Stimulated activated CD4-positive, alpha-beta T cell treated with anti-CD3 and anti-CD28 coated beads, TNF-alpha, amount 100 ng/mL, for 48 hours (primary cell): ENCODE measurements at regions not wholly inside any gene's neighbourhood (a gene's known extent, or its start where the extent isn't known, plus 50 kb on each side); places are given as distances from the start of the nearest gene placed in this dataset.
"Not testable (repeated sequence)": the region's sequence is repeated elsewhere in the genome, so short reads cannot be mapped to it uniquely, and the experiment has no call there.

Experiments used
- DNase-seq, 3 donors: peaks; one replicate each; pipeline ENCODE4 v3.0.0-alpha.2; 2020; ENCODE audit warnings: low read depth in 3 of 3

DNA sequence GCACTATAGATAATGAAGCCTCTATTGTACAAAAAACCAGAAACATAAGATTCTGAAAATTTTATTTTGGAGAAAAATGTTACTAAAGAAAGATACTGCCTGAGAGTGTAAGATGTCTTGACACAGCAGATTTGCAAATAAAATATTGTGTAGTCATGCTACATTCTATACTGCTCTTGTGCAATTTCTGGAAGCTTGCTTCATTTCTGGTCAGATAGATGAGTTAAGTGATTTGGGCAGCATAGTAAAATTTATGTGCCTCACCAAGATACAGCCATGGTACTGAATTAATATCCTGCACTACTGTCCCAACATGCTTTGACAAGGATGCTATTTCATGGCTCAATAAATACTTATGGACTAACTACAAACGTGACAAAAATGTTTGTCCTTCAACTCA, 55.1 kb upstream of the STARD13 start:
- no peak for DNase-seq

DNA sequence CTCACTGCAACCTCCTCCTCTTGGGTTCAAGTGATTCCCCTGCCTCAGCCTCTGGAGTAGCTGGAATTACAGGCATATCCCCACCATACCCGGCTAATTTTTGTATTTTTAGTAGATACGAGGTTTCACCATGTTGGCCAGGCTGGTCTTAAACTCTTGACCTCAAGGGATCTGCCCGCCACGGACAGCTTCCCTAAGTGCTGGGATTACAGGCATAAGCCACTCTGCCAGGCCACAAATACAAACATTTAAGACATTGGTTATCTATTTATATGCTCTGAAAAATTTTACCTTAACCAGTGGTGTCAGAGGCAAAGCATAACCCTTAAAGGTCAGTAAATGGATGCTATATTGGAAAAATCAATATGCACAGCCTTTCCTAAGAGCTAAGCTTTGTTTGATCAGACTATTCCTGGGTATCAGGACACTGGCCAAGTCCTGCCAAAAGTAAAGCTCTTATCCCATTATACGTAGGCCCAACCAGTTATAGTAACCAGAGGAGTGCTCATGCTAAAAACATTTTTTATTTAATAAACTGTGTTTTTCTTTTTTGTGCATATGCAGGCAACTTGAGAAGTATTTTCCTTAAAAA, 56.4 kb upstream of the STARD13 start:
- DNase-seq, result no peak

DNA sequence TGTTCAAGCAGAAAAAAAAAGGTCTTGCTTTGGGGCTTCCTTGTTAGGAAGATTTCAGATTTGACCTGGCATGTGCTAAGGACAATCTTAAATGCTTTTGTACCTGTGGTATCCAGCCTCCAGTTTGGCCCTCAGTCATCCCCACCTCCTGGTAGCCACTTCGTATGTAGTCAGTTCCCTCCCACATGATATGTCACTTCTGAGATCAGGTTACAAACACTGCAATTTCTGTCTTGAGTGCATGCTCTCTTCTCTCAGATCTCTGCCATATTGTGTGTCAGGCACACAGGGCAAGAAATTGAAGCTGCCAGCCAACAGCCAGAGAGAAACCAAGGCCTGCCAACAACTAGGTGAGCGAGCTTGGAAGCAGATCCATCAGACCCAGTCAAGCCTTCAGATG, 60.3 kb upstream of the STARD13 start:
- no peak for DNase-seq

DNA sequence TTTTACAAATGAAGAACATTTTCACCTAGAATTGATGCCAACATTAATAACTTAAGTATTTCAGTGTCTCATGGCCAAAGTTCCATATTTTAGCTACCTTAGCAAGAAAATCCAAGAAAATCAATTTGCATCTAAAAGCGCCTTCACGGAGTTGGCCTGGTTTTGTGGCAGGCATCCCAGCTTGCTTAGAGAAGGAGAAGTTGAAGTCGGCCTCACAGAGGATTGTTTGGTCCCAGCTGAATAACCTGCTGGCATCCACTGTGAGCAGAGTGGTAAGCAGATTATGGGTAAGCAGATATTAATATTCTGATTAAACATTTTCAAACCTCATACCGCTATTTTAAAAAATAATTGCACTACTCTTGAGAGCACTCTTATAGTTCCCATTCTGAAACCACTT, 62.3 kb upstream of the STARD13 start:
- DNase-seq, result no peak

DNA sequence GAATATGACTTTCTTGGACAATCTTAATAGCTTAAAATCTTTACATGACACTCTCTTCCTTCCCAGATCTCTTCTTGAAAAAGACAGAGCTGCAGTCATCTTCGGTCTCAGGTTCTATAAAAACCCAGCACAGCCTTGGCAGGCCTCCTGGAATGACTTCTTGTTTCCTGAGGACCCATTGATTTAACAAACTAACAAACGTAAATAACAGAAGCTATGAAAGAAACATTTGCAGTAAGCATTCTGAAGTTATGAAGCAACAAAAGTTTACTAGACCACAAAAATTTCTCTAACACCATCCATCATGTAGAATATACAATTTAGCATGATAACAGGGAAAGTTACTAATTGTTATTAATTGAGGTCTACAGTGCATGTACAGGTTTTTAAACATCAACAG, 62.8 kb upstream of the STARD13 start:
- no peak for DNase-seq

DNA sequence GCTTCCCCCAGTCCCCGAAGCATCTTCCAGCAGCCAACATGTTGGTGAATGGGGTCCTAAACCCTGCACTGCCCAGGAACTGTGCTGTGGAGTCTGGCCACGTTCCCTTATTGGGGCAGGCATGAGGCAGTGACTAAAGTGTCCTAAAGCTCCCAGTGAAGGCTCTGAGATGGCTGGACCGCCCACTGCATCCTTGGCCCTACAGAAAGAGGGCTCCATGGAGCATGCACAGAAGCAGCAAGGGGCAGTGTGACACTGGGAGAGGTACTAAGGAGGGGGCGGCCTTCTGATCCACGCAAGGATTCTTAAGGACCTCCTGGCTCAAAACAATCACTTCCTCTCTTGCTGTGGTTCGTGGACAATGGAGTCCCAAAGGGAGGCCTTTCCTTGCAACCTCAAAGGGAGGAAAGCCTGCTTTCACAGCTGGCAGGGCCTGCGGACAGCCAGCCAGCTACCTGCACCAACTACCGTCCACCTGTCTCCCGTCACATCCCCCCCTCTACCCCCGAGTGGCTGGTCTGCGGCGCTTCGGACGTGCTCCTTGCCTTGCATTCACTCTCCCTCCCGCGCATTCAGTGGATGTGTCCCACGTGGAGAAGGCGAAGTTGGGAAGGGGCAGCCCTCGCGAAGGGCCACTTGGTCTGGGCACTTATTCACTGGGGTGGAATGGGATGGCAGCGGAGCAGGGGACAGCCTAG, 63.9 kb upstream of the STARD13 start:
- no peak for DNase-seq

DNA sequence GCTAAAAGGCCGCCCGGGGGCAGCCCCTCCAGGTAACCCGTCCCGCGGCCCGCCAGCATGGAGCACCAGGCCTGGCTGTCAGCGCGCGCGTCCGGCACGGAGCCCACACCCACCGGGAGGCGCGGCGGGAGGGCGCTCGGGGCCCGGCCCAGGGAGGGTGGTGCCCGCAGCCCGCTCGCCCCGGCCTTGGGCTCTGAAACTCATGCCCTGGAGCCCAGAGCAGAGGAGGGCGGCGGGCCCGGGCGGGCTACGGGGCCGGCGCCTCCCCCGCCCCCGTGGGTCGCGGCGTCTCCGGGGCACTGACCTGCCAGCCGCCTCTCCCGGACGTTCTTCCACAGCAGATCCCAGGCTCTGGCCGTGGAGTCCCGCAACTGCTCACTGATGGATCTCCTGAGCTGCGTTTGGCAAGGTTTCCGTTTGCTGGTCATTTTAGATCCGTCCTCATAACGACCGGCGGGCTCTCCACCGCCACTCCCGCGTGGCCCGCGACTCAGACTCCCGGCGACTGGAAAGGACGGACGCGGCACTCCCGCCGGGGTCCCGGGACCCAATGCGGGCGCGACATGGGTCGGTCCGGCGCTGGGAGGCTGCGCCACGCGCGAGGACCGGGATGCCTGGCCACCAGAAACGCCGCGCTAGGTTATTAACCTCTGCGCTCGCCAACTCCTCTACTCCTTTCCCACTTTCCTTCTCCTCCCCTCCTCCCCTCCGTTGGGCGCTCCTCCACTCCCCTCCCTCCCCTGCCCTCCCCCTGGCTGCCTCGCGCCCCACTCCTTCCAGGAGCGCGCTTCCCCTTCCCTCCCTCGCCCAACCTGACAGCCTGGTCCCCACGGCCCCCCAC, 64.7 kb upstream of the STARD13 start:
- no peak for DNase-seq

DNA sequence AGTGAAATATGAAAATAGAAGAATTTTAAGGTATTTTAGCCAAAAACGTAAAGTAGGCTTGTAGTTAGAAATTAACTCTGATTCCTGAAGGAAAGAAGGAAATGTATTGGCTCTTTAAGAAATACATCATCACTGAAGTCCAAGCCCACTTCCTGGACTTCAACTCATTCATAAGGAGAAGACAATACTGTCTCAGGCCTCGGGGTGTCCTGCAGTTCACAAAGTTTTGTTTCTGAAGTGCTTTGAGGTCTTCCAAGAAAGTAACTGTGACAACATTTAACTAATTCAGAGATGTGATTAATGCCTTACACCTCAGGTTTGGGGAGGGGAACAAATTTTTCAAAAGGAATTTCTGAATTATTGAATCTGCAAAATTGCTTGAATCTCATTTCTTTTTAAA, 65.8 kb upstream of the STARD13 start:
- no peak for DNase-seq

DNA sequence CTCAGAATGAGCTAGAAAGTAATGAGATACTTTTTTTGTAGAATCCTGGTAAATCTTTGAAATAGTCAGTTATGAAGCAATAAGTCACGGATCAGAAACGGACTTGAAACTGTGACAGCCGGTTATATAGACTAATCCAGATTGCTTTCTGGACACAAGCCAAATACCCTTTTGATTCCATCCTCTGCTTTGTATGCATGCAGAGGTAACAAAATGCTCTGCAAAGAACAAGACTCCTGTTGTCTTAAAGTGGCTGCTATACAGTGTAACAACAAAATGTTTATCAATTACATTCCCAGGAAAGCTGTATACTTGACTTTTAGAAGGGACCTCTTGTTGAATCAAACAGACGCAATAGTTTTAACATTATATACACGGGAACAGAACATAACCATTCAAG, 66.5 kb upstream of the STARD13 start:
- no peak for DNase-seq

DNA sequence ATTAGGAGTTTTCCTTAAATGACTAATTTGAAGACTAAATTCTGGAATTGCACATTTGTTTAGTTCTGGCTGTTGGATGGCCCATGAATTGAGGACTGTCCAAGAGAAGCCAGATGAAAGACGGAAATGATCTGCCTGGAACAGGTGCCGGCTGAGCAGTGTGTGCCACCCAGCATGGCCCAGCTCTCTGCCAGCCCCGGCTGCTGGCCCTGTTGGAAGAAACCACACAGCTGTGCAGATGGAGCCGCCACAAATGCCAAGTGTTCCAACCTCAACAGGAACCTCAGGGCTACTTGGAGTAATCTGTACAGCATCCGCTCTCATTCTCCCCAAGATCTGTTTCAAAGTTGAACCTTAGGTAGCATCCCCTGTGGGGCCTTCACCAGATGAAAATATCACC, 67.0 kb upstream of the STARD13 start:
- no peak for DNase-seq

DNA sequence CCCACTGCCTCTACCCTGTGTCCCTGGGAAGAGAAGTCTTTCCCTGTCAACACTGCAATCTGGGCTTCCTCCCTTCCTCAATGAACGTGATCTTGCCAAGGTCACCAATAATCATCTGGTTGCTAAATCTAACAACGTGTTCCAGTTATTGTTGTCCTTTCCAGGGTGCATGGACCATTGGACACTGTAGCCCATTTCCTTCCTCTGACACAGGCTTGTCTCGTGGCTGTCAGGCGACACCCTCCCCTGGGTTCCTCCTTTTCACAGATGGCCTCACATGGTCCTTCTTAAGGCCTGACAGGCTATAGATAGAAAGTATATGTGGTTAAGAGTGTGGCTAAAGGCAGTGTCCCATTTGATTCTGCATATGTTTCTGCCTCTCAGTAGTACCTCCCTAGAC, 67.7 kb upstream of the STARD13 start:
- DNase-seq, result no peak

DNA sequence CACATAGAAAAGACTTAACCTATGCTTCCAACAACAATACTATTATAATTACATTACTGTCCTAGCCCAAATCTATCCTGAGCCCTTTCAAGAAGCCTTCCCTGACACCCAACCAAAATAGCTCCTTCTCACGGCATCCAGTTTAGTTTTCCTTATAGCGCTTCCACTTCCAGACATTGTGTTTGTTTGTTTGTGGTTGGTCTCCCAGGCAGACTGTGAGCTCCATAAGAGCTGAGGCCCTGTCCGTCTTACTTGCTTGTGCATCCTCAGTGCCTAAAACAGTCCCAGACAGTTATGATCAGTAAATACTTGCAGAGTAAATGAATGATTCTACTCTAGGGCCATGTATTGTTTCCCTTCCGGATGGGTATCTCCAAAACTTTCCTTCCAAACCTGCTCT, 68.1 kb upstream of the STARD13 start:
- no peak for DNase-seq

DNA sequence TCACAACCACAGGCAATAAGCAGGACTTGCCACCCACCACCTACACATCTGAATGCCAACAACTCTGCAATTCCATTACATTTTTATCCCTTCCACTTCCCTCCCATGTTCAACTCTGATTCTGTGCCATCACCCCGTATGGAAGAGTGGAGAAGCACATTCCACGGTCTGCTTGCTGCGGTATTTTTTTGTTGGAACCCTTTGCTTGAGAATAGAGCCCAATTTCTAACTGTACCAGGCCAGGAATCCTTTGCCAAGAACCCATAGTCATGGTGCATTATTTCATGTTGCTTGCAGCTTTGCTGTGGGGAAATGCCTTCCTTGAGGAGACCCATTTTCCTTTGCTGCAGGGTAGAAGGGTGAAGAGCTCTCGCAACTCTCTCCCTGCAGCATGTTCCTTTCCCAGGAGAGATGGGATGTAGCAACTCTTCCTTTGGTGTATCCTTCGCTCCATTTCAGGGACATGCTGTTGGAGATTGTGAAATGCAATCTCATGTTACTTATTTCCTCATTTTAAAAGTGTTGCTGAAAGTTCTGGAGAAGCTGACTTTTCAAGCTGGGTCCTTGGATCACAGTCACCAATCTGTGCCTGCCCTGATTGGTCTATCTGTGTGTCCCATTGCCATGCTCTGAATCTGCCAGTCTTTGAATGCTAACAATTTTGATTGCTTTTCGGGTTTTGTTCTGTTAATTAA, 69.8 kb upstream of the STARD13 start:
- DNase-seq, result no peak

DNA sequence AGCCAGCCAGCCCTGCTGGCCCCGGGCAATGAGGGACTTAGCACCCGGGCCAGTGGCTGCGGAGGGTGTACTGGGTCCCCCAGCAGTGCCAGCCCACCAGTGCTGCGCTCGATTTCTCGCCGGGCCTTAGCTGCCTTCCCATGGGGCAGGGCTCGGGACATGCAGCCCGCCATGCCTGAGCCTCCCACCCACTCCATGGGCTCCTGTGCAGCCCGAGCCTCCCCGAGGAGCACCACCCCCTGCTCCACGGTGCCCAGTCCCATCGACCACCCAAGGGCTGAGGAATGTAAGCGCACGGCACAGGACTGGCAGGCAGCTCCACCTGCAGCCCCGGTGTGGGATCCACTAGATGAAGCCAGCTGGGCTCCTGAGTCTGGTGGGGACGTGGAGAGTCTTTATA, 72.5 kb upstream of the STARD13 start:
- not testable (repeated sequence) for DNase-seq

DNA sequence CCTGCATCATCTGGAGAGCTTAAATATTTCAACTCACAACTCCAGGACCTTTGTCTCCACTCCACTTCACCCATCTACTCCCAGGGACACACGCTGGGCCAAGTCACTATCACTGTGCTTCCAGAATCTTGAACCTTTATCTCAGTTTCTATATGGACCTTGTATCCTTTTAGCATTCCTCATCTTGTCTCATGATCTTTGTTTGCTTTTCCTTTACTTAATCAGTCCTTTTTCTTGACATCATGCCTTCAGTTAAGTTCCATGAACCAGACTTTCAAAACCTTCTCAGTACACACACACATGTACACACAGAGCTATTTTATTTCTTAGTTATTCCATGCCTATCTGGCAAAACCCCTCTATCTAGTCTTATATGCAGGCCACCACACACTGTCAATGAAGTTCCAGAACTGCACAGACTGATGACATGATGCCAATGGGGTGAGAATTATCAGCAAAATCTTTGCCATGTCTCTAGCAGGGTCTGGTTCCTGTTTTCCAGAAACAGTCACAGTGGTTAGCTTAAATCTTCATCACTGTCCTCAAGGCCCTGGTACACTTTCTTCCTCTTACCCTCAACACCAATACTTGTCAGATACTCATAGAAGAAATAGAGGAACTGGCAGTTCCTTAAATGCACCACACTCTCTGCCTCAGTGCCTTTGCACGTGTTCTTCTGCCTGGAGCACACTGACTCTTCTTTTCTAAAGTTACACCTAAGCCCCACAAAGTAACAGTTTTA, 77.6 kb upstream of the STARD13 start:
- no peak for DNase-seq

DNA sequence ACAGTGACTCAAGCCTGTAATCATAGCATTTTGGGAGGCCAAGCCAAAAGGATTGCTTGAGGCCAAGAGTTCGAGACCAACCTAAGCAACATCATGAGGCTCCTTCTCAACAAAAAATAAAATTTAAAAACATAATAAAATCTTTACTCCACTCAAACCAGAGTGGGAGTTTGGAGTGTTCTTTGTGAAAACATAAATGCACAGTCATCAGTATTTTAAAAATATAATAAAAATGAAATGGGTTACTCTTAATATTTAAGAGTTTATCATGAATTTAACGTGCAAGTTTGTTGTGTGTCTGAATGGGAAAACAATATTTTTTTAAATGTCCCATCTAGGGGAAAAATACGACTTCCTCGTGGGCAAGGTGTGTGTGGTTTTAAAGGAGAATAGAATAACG, 78.6 kb upstream of the STARD13 start:
- no peak for DNase-seq

DNA sequence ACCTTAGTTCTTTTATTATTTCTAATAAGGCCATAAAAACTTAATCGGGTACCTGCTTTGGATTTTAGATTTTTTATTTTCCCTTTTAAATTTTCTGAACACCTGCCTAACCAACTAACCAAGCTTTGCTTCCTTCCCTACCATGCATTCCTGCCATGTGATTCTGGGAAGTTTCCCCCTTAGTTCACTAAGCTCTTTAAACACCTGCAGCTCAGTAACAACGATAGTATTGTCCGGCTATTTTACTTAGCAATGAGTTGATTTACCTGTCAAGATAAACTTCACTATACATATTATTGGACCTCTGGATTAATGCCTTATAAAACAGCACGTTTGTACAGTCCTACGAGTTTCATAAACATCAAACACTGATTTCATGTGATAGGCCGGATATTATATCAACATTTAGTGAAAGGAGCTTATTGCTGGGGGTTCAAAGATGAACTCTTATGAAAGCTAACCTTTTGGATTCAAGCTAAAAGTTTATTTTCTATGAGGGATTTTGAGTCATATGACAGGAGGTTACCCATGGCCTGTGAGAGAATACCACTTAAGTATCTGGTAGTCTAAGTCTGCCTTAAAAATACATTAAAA, 81.0 kb upstream of the STARD13 start:
- no peak for DNase-seq

DNA sequence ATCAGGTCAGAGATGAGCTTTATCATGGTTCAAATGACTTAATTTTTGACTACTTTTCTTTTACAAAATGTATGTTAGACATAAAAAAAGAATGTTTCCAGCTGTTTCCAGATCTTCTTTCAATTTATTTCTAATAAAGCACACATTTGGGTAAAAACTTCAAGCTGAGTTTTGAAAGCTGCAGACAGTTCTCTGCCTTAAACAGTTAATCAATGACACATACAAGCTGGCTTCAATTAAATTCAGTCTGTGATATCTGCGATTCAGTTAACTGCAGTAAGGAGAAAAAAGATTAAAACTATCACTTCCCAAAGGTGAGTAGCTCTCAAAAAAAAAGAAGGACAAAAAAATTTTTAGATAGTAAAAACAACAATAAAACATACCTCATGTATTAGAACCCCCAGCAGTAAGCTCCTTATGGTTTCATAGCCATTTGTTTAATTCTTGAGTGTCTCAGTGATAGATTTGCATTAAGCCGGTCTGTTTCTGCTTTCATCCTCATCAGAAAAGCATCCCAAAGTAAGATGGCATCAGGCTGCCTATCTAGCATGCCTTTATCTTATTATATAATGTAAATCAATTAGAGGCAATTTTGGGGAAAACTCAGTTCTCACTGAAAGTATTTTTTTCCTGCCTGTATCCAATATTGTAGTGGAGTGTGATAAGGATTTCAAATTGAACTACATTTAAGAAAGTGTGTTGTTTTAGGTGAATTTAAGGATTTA, 81.8 kb upstream of the STARD13 start:
- no peak for DNase-seq

DNA sequence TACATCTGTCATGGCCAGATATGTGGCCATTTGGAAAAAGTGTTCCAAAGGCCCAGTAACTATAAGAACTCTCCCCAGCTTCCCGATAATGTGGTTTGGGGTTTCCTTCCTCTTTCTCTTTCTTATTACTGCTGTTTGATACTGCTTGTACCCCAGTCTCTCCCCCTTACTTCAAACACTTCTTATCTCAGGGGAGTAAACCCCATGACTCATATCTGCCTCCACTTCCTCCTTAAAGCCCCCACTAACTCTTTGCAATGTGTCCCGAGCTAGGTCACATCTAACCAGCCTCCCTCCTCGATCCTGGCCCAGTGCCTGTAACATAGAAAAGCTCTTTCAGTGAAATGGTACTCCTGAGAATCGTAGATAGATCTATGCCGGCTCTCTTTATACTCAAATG, 82.4 kb upstream of the STARD13 start:
- no peak for DNase-seq

DNA sequence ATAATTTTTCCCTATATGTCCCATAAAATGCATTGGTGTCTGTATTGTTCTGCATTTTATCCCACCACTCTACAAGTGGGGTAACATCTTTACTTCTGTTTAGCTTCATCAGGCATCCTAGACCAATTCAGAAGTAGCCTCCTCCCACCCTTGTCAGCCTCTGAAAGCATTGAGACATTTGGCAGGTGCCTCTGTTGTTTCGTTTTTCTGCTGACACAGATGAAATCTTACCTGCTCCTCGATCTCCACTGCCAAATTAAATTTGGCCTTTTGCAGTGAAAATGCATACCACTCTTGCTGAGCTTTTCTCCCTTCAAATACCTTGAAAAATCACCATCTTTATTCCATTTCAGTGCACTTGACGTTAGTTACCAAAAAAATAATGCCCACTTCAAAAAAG, 83.5 kb upstream of the STARD13 start:
- no peak for DNase-seq
